T-cell (primary cell): ENCODE measurements at regions not wholly inside any gene's neighbourhood (a gene's known extent, or its start where the extent isn't known, plus 50 kb on each side); places are given as distances from the start of the nearest gene placed in this dataset.
A peak's percentile ranks its signal among the peaks of the same experiment; 100 is the strongest.

Experiments used
- ATAC-seq, 4 experiments: fragments of 200-7000 bp in 3 of 4; fragments of 150-1000 bp in 1 of 4; cut with Tn5 transposase; replicated peaks in 1 of 4; 1 replicate in 3 of 4; 2 replicates in 1 of 4; pipeline ENCODE4 v1.10.0; 2021; ENCODE audit warnings: moderate library complexity in 3 of 4, mild to moderate bottlenecking in 2 of 4, moderate number of reproducible peaks in 1 of 4
- CTCF ChIA-PET, 2 donors: fragments of 300-600 bp; sonication (Branson Sonifier 250); formaldehyde crosslinking; loops; one replicate each; lab custom pipeline; 2022; ENCODE audit warnings: antibody characterized with exemption in 2 of 2; lab: Charles Lee
- POLR2A ChIA-PET, 2 donors: fragments of 300-600 bp; sonication (Branson Sonifier 250); formaldehyde crosslinking; loops; one replicate each; lab custom pipeline; 2022; ENCODE audit warnings: antibody characterized with exemption in 2 of 2; lab: Charles Lee
- DNase-seq, 35 experiments: peaks; one replicate each; pipeline versions ENCODE4 v3.0.0 to v3.0.0-alpha.2; 2013 to 2023
- H3K27ac ChIP-seq: one replicate; pipeline ENCODE4 v1.5.1; 2013; ENCODE audit warnings: low read length
- H3K27me3 ChIP-seq, 2 experiments: replicated peaks in 1 of 2; 1 replicate in 1 of 2; 2 replicates in 1 of 2; pipeline versions ENCODE4 v1.6.1 to v1.7.0; 2013; ENCODE audit warnings: low read length in 1 of 2, mixed read lengths in 1 of 2; ENCODE audit not compliant: control insufficient read depth in 2 of 2, insufficient read depth in 2 of 2; ENCODE audit errors: extremely low read depth in 1 of 2
- H3K36me3 ChIP-seq, 2 donors: 1 replicate in 1 of 2; 2 replicates in 1 of 2; pipeline versions ENCODE4 v1.6.1 to v1.7.0; 2013; ENCODE audit warnings: low read length in 1 of 2; ENCODE audit not compliant: control insufficient read depth in 2 of 2, insufficient read depth in 1 of 2; ENCODE audit errors: extremely low read depth in 1 of 2
- H3K4me1 ChIP-seq, 2 experiments: 1 replicate in 1 of 2; 2 replicates in 1 of 2; pipeline versions ENCODE4 v1.6.1 to v1.7.0; 2013; ENCODE audit warnings: low read length in 2 of 2, mixed read lengths in 1 of 2; ENCODE audit not compliant: insufficient read depth in 2 of 2, control insufficient read depth in 1 of 2; ENCODE audit errors: extremely low read depth in 1 of 2
- H3K4me3 ChIP-seq, 2 donors: 1 replicate in 1 of 2; 2 replicates in 1 of 2; pipeline versions ENCODE4 v1.5.1 to v1.7.0; 2013; ENCODE audit warnings: mild to moderate bottlenecking in 2 of 2, low read length in 1 of 2, moderate library complexity in 1 of 2; ENCODE audit not compliant: control insufficient read depth in 1 of 2; ENCODE audit errors: extremely low read depth in 1 of 2
- H3K9me3 ChIP-seq: 2 replicates; pipeline ENCODE4 v1.7.0; 2013
- H3K27ac Mint-ChIP-seq, 2 donors: one replicate each; pipeline ENCODE4 v1.8.0; 2020 to 2021; ENCODE audit warnings: mild to moderate bottlenecking in 2 of 2, mixed read lengths in 2 of 2
- H3K27me3 Mint-ChIP-seq, 2 donors: one replicate each; pipeline ENCODE4 v1.8.0; 2021 to 2022; ENCODE audit warnings: mixed read lengths in 2 of 2
- H3K36me3 Mint-ChIP-seq: one replicate; pipeline ENCODE4 v1.8.0; 2021; ENCODE audit warnings: mixed read lengths
- H3K4me1 Mint-ChIP-seq, 3 donors: one replicate each; pipeline ENCODE4 v1.8.0; 2020 to 2022; ENCODE audit warnings: mixed read lengths in 3 of 3, mild to moderate bottlenecking in 1 of 3
- H3K4me3 Mint-ChIP-seq, 3 donors: one replicate each; pipeline ENCODE4 v1.8.0; 2020 to 2022; ENCODE audit warnings: mild to moderate bottlenecking in 3 of 3, mixed read lengths in 3 of 3, moderate library complexity in 3 of 3
- H3K9me3 Mint-ChIP-seq, 3 donors: one replicate each; pipeline ENCODE4 v1.8.0; 2020 to 2022; ENCODE audit warnings: mixed read lengths in 3 of 3
- WGBS: methylation state at CpG from one replicate; pipeline ENCODE4 v1.1.5; 2013; ENCODE audit warnings: missing lambda C conversion rate; ENCODE audit not compliant: insufficient coverage; 5-methylcytosine and 5-hydroxymethylcytosine counted together

DNA sequence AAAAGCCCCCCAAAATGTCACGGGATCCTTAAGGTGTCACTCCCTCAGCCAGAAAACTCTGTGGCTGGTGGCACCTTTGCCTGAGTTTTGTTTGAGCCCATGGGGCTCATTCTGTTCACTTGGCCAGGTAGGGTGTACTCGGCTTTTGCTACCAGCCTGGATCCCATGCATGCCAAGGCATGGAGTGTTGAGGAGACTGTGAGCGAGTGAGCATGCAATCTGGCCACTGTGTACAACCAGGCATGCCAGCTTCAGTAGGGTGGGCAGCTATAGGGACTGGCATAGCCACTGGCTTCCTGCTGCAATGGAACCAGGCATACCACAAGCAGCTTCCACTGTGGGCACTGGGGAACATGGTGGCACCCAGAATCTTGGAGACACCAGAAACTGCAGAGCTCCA, 436.0 kb upstream of the GRM3 start:
- Histone ChIP-seq H3K27ac (no peak overlapping the region), H3K4me3 (no peak overlapping the region), H3K9me3 (no peaks in the 10 kb centered on the region), H3K4me1 (no peaks in the 10 kb centered on the region), H3K36me3 (no peaks in the 10 kb centered on the region), H3K27me3 (no peaks in the 10 kb centered on the region)
- H3K9me3 Mint-ChIP-seq: peaks cover 0 to 6% (median 3%) of the 10 kb centered on the region in 3 donors
- no peak overlapping the region for H3K4me3 Mint-ChIP-seq
- CTCF ChIA-PET: no interaction called here
- H3K27ac Mint-ChIP-seq: no peak overlapping the region
- H3K27me3 Mint-ChIP-seq: no peaks in the 10 kb centered on the region
- no peak for DNase-seq
- H3K4me1 Mint-ChIP-seq: no peaks in the 10 kb centered on the region
- WGBS: 82% methylated on average over 2 of the region's 3 CpGs
- peak in 1 of 4 experiments; percentile 23 for ATAC-seq
- H3K36me3 Mint-ChIP-seq: no peaks in the 10 kb centered on the region
- POLR2A ChIA-PET: no interaction called here

DNA sequence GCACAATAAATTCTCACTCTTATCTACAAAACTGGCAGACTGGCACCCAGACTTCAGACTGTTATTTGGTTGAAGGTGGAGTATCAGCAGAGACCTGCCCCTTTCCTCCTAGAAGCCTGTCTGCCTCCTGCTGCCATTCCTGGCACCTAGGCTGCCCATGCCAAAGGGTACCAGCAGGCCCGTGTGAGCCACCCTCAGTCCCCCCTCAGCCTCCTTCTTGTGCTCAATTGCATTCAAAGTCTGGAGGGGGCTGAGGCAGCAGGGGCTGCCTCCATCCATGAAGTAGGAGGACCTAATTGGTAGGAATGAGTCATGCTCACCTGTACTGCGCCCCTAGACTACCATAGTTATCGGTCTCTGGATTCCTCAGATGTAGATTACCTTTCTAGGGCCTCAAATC, 440.9 kb upstream of the GRM3 start:
- no peaks in the 10 kb centered on the region for H3K27me3 Mint-ChIP-seq
- H3K27ac Mint-ChIP-seq: no peak overlapping the region
- H3K36me3 Mint-ChIP-seq: no peaks in the 10 kb centered on the region
- CTCF ChIA-PET: no interaction called here
- ATAC-seq (no peak), DNase-seq (no peak)
- no peak overlapping the region for H3K4me3 Mint-ChIP-seq
- no peaks in the 10 kb centered on the region for H3K27me3 ChIP-seq
- H3K4me3 ChIP-seq: no peak overlapping the region
- POLR2A ChIA-PET: no interaction called here
- peaks cover 3 to 4% (median 3%) of the 10 kb centered on the region in 3 donors for H3K9me3 Mint-ChIP-seq
- H3K36me3 ChIP-seq: no peaks in the 10 kb centered on the region
- no peaks in the 10 kb centered on the region for H3K4me1 ChIP-seq
- no peaks in the 10 kb centered on the region for H3K9me3 ChIP-seq
- H3K4me1 Mint-ChIP-seq: no peaks in the 10 kb centered on the region
- WGBS: 80% methylated on average over 1 of the region's 3 CpGs
- H3K27ac ChIP-seq: no peak overlapping the region

DNA sequence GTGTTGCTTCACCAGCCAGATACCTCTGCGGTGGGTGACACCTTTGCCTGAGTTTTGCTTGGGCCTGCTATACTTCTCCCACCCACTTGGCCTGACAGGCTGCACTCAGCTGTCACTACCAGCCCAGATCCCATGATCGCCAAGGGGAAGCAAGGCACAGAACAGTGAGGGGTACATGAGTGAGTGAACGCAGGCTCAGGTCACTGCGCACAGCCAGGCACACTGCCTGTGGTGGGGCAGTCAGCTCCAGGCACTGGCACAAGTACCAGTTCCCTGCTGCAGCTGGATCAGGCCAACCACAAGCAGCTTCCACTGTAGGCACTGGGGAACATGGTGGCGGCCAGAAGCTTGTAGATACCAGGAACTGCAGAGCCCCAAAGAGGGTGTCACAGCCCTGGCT, 441.9 kb upstream of the GRM3 start:
- no peak for DNase-seq
- Mint-ChIP-seq H3K4me1 (no peaks in the 10 kb centered on the region), H3K4me3 (no peak overlapping the region), H3K36me3 (no peaks in the 10 kb centered on the region), H3K27me3 (no peaks in the 10 kb centered on the region), H3K9me3 (peaks cover 3 to 4% (median 3%) of the 10 kb centered on the region in 3 donors), H3K27ac (no peak overlapping the region)
- H3K27me3 ChIP-seq: no peaks in the 10 kb centered on the region
- WGBS: 87% methylated on average over 4 of the region's 5 CpGs
- H3K36me3 ChIP-seq: no peaks in the 10 kb centered on the region
- H3K4me1 ChIP-seq: no peaks in the 10 kb centered on the region
- ATAC-seq: no peak
- no peak overlapping the region for H3K4me3 ChIP-seq
- ChIA-PET POLR2A (no interaction called here), CTCF (no interaction called here)
- H3K27ac ChIP-seq: no peak overlapping the region
- H3K9me3 ChIP-seq: no peaks in the 10 kb centered on the region

DNA sequence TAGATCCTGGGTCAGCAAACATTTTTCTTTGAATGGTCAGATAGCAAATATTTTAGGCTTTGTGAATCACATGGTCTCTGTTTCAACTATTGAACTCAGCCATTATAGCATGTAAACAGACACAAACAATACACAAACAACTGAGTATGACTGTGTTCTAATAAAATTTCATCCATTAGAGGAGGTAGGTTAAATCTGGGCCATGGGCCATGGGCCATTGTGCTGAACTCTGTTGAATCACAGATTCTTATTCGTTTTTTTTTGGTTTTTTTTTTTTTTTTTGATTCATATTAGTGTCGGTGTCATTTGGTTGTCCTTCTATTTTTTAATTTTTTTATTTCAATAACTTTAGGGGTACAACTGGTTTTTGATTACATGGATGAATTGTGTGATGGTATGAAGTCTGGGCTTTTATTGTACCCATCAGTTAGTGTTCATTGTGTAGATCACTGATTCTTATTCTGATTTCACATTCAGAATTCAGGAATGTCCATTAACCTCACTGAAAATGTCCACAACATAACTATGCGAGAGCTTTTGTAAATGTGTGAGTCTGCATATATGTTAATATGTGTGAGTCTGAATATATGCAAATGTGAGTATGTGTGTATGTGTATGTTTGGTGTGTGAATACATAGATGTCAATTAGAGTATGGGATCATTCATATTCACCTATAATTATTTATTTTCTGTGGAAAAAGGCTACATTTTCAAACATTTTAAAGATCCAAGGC, 443.7 kb upstream of the GRM3 start:
- POLR2A ChIA-PET: no interaction called here
- no peaks in the 10 kb centered on the region for H3K4me1 Mint-ChIP-seq

DNA sequence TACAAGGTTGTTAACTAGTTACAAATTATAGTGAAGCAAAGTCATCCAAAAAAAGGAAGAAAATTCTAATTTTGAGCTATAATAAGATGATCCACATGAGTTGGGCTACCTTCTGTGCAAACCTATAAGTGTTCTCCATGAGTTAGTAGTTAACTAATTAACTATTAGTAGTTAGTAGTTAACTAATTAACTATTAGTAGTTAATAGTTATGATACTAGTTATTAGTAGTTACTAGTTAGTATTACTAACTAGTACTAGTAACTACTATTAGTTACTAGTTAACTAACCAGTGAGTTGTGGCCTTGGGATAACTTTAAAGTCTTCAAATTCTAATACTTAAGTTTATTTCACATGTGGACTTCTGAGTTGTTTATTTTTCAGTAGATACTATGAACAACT, 453.4 kb upstream of the GRM3 start:
- no peaks in the 10 kb centered on the region for H3K27me3 Mint-ChIP-seq
- H3K4me3 Mint-ChIP-seq: no peak overlapping the region
- POLR2A ChIA-PET: no interaction called here
- Histone ChIP-seq H3K27me3 (no peaks in the 10 kb centered on the region), H3K36me3 (no peaks in the 10 kb centered on the region), H3K4me1 (no peaks in the 10 kb centered on the region), H3K4me3 (no peak overlapping the region), H3K27ac (no peak overlapping the region), H3K9me3 (no peaks in the 10 kb centered on the region)
- ATAC-seq: no peak
- H3K4me1 Mint-ChIP-seq: no peaks in the 10 kb centered on the region
- H3K9me3 Mint-ChIP-seq: peaks cover 0 to 14% (median 10%) of the 10 kb centered on the region in 3 donors
- CTCF ChIA-PET: interaction anchor here in 1 of 2 donors (0.7 kb wide), 1 partner anchor 16 kb away, joined by 4 read pairs; no protein-coding TSS in a partner anchor
- no peak overlapping the region for H3K27ac Mint-ChIP-seq
- no peak for DNase-seq
- H3K36me3 Mint-ChIP-seq: no peaks in the 10 kb centered on the region

More for the DNA sequence above, 443.7 kb upstream of the GRM3 start:
- no peak overlapping the region for H3K27ac ChIP-seq
- no peak overlapping the region for H3K4me3 Mint-ChIP-seq
- no peaks in the 10 kb centered on the region for H3K27me3 Mint-ChIP-seq
- no peak overlapping the region for H3K4me3 ChIP-seq
- H3K36me3 Mint-ChIP-seq: no peaks in the 10 kb centered on the region
- no peak overlapping the region for H3K27ac Mint-ChIP-seq
- no CpG with 5 or more reads among the region's 3 CpGs for WGBS
- H3K9me3 ChIP-seq: no peaks in the 10 kb centered on the region
- ATAC-seq (no peak), DNase-seq (no peak)
- H3K27me3 ChIP-seq: no peaks in the 10 kb centered on the region
- H3K36me3 ChIP-seq: no peaks in the 10 kb centered on the region
- CTCF ChIA-PET: no interaction called here
- peaks cover 0 to 4% (median 0%) of the 10 kb centered on the region in 3 donors for H3K9me3 Mint-ChIP-seq
- H3K4me1 ChIP-seq: no peaks in the 10 kb centered on the region

DNA sequence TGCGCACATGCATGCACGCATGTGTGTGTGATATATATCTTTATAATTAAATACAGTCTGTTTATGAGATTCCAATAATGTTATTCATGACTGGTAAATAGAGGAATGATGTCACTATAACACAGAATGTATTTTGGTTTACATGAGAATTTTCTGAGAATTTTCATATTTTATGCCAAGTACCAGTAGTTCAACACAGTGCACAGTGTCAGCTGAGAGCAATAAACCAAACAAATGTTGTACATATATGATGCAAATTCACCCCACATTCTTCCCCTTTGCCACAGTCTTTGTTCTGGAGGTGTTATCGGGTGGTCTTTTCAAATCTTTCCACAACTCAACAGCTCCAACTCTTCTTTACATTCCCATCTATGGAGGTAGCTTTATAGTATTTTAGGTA, 462.2 kb upstream of the GRM3 start:
- Mint-ChIP-seq H3K9me3 (peaks cover 3 to 15% (median 13%) of the 10 kb centered on the region in 3 donors), H3K27me3 (no peaks in the 10 kb centered on the region), H3K4me1 (no peaks in the 10 kb centered on the region), H3K36me3 (no peaks in the 10 kb centered on the region), H3K27ac (no peak overlapping the region), H3K4me3 (no peak overlapping the region)
- CTCF ChIA-PET: no interaction called here
- Histone ChIP-seq H3K27ac (no peak overlapping the region), H3K36me3 (no peaks in the 10 kb centered on the region), H3K9me3 (no peaks in the 10 kb centered on the region), H3K4me3 (no peak overlapping the region), H3K4me1 (no peaks in the 10 kb centered on the region), H3K27me3 (no peaks in the 10 kb centered on the region)
- no CpG with 5 or more reads among the region's 3 CpGs for WGBS
- POLR2A ChIA-PET: no interaction called here
- ATAC-seq (no peak), DNase-seq (no peak)

DNA sequence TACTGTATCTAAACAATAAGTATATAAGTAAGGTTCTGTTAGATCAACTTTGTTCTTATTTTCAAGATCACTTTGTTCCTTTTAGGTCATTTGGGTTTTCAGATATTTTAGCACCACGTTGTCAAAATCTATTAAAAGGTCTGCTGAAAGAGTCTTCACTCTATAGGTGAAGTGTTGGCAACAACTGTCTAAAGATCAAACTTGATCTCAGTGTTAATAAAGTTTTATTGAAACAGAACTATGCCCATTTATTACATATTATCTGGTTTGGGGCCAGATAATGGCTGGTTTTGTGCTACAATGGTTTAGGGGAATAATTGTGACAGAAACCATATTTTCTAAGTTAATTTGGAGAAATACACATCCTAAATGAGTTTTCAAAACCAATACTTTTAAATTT, 478.9 kb upstream of the GRM3 start:
- no peaks in the 10 kb centered on the region for H3K27me3 Mint-ChIP-seq
- Histone ChIP-seq H3K4me1 (no peaks in the 10 kb centered on the region), H3K9me3 (no peaks in the 10 kb centered on the region), H3K27me3 (no peaks in the 10 kb centered on the region), H3K4me3 (no peak overlapping the region), H3K27ac (no peak overlapping the region), H3K36me3 (no peaks in the 10 kb centered on the region)
- H3K9me3 Mint-ChIP-seq: peaks cover 5 to 9% (median 5%) of the 10 kb centered on the region in 3 donors
- ATAC-seq (no peak), DNase-seq (no peak)
- no peak overlapping the region for H3K4me3 Mint-ChIP-seq
- ChIA-PET CTCF (no interaction called here), POLR2A (no interaction called here)
- H3K4me1 Mint-ChIP-seq: no peaks in the 10 kb centered on the region
- no peak overlapping the region for H3K27ac Mint-ChIP-seq
- H3K36me3 Mint-ChIP-seq: no peaks in the 10 kb centered on the region
- WGBS: no CpG with 5 or more reads among the region's 1 CpG
